ENCODE measurements at regions not wholly inside any gene's neighbourhood (a gene's known extent, or its start where the extent isn't known, plus 50 kb on each side); places are given as distances from the start of the nearest gene placed in this dataset.

- no peak overlapping the region for H3K4me3 ChIP-seq (replicated peaks in 1 of 2; ENCODE audit: low read depth in 1 of 2, low read length in 2 of 2)
- H3K9me3 ChIP-seq (ENCODE audit: control insufficient read depth in 1 of 2, insufficient read depth in 1 of 2, low read depth in 1 of 2, low read length in 2 of 2), result no peaks in the 10 kb centered on the region
- BruUV-seq (replicated peaks), result no TSS peak
- H3K36me3 ChIP-seq (ENCODE audit: control insufficient read depth in 1 of 2, insufficient read depth in 2 of 2, low read length in 2 of 2), result no peaks in the 10 kb centered on the region
- no peak for TF ChIP-seq ELF1 (IDR thresholded peaks at IDR 0.05; ENCODE audit: borderline replicate concordance, low read depth)
- intact Hi-C loops (cut with micrococcal nuclease), result no loop called here
- H3K27me3 ChIP-seq (ENCODE audit: insufficient read depth, low read length), result no peaks in the 10 kb centered on the region
- no peak overlapping the region for H3K27ac ChIP-seq (ENCODE audit: low read depth, low read length)
- no peaks in the 10 kb centered on the region for H4K20me1 ChIP-seq (ENCODE audit: insufficient read depth)
- ChIA-PET CTCF (no interaction called here), RAD21 (ENCODE audit: low non-redundant PET in 1 of 2, low total read pairs in 2 of 2, uncharacterized antibody in 2 of 2, unreplicated experiment in 2 of 2) (no interaction called here), POLR2A (no interaction called here)
- no peak for ATAC-seq
- no peaks in the 10 kb centered on the region for H3K79me2 ChIP-seq (ENCODE audit: insufficient read depth, low read length)
- peaks cover 6 to 11% of the 10 kb centered on the region in 2 experiments for H3K4me1 ChIP-seq (ENCODE audit: control insufficient read depth in 1 of 2, insufficient read depth in 2 of 2, low read length in 2 of 2)
- no peak overlapping the region for H3K9ac ChIP-seq (ENCODE audit: low read length)
- DNase-seq (ENCODE audit: low read depth, low spot score), result no peak
- no peaks in the 10 kb centered on the region for H3K9me2 ChIP-seq (ENCODE audit: insufficient read depth)
- no peak overlapping the region for H2AFZ ChIP-seq (ENCODE audit: low read depth, low read length, poor library complexity, severe bottlenecking)
- no peak overlapping the region for H3K4me2 ChIP-seq (ENCODE audit: low read length)
Observed at GRCh38 chr14:104278214-104278534, 139.8 kb downstream of the KIF26A start.

- ChIA-PET RAD21 (ENCODE audit: low non-redundant PET in 1 of 2, low total read pairs in 2 of 2, uncharacterized antibody in 2 of 2, unreplicated experiment in 2 of 2) (no interaction called here), CTCF (no interaction called here), POLR2A (no interaction called here)
- Histone ChIP-seq H4K20me1 (ENCODE audit: insufficient read depth) (no peaks in the 10 kb centered on the region), H3K4me3 (replicated peaks in 1 of 2; ENCODE audit: low read depth in 1 of 2, low read length in 2 of 2) (no peak overlapping the region), H3K27ac (ENCODE audit: low read depth, low read length) (no peak overlapping the region), H3K9me2 (ENCODE audit: insufficient read depth) (no peaks in the 10 kb centered on the region), H3K27me3 (ENCODE audit: insufficient read depth, low read length) (no peaks in the 10 kb centered on the region), H3K79me2 (ENCODE audit: insufficient read depth, low read length) (no peaks in the 10 kb centered on the region), H3K36me3 (ENCODE audit: control insufficient read depth in 1 of 2, insufficient read depth in 2 of 2, low read length in 2 of 2) (no peaks in the 10 kb centered on the region), H3K9me3 (ENCODE audit: control insufficient read depth in 1 of 2, insufficient read depth in 1 of 2, low read depth in 1 of 2, low read length in 2 of 2) (no peaks in the 10 kb centered on the region), H3K4me1 (ENCODE audit: control insufficient read depth in 1 of 2, insufficient read depth in 2 of 2, low read length in 2 of 2) (peaks cover 6 to 11% of the 10 kb centered on the region in 2 experiments), H3K9ac (ENCODE audit: low read length) (no peak overlapping the region), H2AFZ (ENCODE audit: low read depth, low read length, poor library complexity, severe bottlenecking) (no peak overlapping the region), H3K4me2 (ENCODE audit: low read length) (no peak overlapping the region)
- intact Hi-C loops (cut with micrococcal nuclease), result no loop called here
- no peak for ATAC-seq
- BruUV-seq (replicated peaks), result no TSS peak
- no peak for TF ChIP-seq FOSL1 (IDR thresholded peaks at IDR 0.05; ENCODE audit: low read depth)
- TF ChIP-seq SIN3A (IDR thresholded peaks at IDR 0.05; ENCODE audit: low read depth), result no peak
- DNase-seq (ENCODE audit: low read depth, low spot score), result no peak
Observed at GRCh38 chr14:104280085-104280901, 141.9 kb downstream of the KIF26A start.
